ENCODE measurements at regions not wholly inside any gene's neighbourhood (a gene's known extent, or its start where the extent isn't known, plus 50 kb on each side); places are given as distances from the start of the nearest gene placed in this dataset.
"Not testable (repeated sequence)": the region's sequence is repeated elsewhere in the genome, so short reads cannot be mapped to it uniquely, and the experiment has no call there.

- DNase-seq, result no peak
Measured at GRCh38 chr3:31188112-31188511, 293.7 kb upstream of the GADL1 start.

- DNase-seq, result no peak
Measured at GRCh38 chr3:31189330-31189729, 294.9 kb upstream of the GADL1 start.

GRCh38 chr3:31189971-31190370 is 295.5 kb upstream of the GADL1 start:
- no peak for DNase-seq

GRCh38 chr3:31191354-31191753 is 296.9 kb upstream of the GADL1 start:
- DNase-seq, result no peak

- no peak for DNase-seq
Measured at GRCh38 chr3:31193429-31193828, 299.0 kb upstream of the GADL1 start.

GRCh38 chr3:31193871-31194270 is 299.4 kb upstream of the GADL1 start:
- no peak for DNase-seq

- no peak for DNase-seq
Measured at GRCh38 chr3:31196261-31196660, 301.8 kb upstream of the GADL1 start.

GRCh38 chr3:31196881-31197364 is 302.5 kb upstream of the GADL1 start:
- no peak for DNase-seq

- no peak for DNase-seq
Measured at GRCh38 chr3:31197941-31198340, 303.5 kb upstream of the GADL1 start.

GRCh38 chr3:31198890-31199289 is 304.4 kb upstream of the GADL1 start:
- DNase-seq, result no peak

GRCh38 chr3:31203960-31204795 is 309.7 kb upstream of the GADL1 start:
- DNase-seq, result no peak

- DNase-seq, result not testable (repeated sequence)
Measured at GRCh38 chr3:31204796-31205056, 310.3 kb upstream of the GADL1 start.

GRCh38 chr3:31210068-31210645 is 315.7 kb upstream of the GADL1 start:
- no peak for DNase-seq

- DNase-seq, result no peak
Measured at GRCh38 chr3:31213869-31214486, 318.7 kb upstream of the STT3B start.

- DNase-seq, result no peak
Measured at GRCh38 chr3:31218082-31218481, 314.6 kb upstream of the STT3B start.

- DNase-seq, result no peak
Measured at GRCh38 chr3:31219131-31219843, 313.4 kb upstream of the STT3B start.

GRCh38 chr3:31220431-31220830 is 312.3 kb upstream of the STT3B start:
- no peak for DNase-seq

GRCh38 chr3:31223278-31223677 is 309.4 kb upstream of the STT3B start:
- DNase-seq, result no peak

GRCh38 chr3:31224936-31225335 is 307.8 kb upstream of the STT3B start:
- DNase-seq, result no peak

GRCh38 chr3:31225923-31226322 is 306.8 kb upstream of the STT3B start:
- no peak for DNase-seq

GRCh38 chr3:31226346-31226745 is 306.4 kb upstream of the STT3B start:
- DNase-seq, result no peak

GRCh38 chr3:31227131-31227562 is 305.6 kb upstream of the STT3B start:
- DNase-seq, result no peak

- DNase-seq, result no peak
Measured at GRCh38 chr3:31230425-31231223, 302.1 kb upstream of the STT3B start.

Measured in activated naive CD4-positive, alpha-beta T cell treated with Interleukin-2 at 50 U/mL for 16 hours (primary cell).